ENCODE measurements at regions not wholly inside any gene's neighbourhood (a gene's known extent, or its start where the extent isn't known, plus 50 kb on each side); places are given as distances from the start of the nearest gene placed in this dataset.

- Histone ChIP-seq H3K36me3 (no peaks in the 10 kb centered on the region), H3K27me3 (no peaks in the 10 kb centered on the region), H3K9me3 (no peaks in the 10 kb centered on the region), H3K4me3 (replicated peaks in 1 of 3) (no peak overlapping the region), H3K4me1 (no peaks in the 10 kb centered on the region), H3K27ac (no peak overlapping the region)
- DNase-seq = no peak
- intact Hi-C loops (cut with DNase I) = no loop called here
- TF ChIP-seq POLR2A (IDR thresholded peaks at IDR 0.05) = no peak
- TF ChIP-seq, protein P1, sequence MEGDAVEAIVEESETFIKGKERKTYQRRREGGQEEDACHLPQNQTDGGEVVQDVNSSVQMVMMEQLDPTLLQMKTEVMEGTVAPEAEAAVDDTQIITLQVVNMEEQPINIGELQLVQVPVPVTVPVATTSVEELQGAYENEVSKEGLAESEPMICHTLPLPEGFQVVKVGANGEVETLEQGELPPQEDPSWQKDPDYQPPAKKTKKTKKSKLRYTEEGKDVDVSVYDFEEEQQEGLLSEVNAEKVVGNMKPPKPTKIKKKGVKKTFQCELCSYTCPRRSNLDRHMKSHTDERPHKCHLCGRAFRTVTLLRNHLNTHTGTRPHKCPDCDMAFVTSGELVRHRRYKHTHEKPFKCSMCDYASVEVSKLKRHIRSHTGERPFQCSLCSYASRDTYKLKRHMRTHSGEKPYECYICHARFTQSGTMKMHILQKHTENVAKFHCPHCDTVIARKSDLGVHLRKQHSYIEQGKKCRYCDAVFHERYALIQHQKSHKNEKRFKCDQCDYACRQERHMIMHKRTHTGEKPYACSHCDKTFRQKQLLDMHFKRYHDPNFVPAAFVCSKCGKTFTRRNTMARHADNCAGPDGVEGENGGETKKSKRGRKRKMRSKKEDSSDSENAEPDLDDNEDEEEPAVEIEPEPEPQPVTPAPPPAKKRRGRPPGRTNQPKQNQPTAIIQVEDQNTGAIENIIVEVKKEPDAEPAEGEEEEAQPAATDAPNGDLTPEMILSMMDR (IDR thresholded peaks at IDR 0.05) = no peak
- 52 to 56% methylated on average over 13 of the region's 13 CpGs for WGBS, 2 donors
Measured at GRCh38 chrX:1909419-1910206, 294.8 kb downstream of the ASMT start.

- no peaks in the 10 kb centered on the region for H3K4me1 ChIP-seq
- 80 to 83% methylated on average over 2 of the region's 2 CpGs for WGBS, 2 donors
Measured at GRCh38 chrX:1910207-1910470, 295.3 kb downstream of the ASMT start.

GRCh38 chrX:1911401-1912128 lies 296.7 kb downstream of the ASMT start:
- H3K4me1 ChIP-seq = no peaks in the 10 kb centered on the region
- intact Hi-C loops (cut with DNase I) = no loop called here
- H3K9me3 ChIP-seq = no peaks in the 10 kb centered on the region
- no peaks in the 10 kb centered on the region for H3K36me3 ChIP-seq
- DNase-seq = no peak
- no peak for TF ChIP-seq POLR2A (IDR thresholded peaks at IDR 0.05)
- H3K4me3 ChIP-seq (replicated peaks in 1 of 3) = no peak overlapping the region
- no peak overlapping the region for H3K27ac ChIP-seq
- WGBS, 2 donors = 45 to 47% methylated on average over 5 of the region's 5 CpGs
- no peaks in the 10 kb centered on the region for H3K27me3 ChIP-seq

More at GRCh38 chrX:1910207-1910470, 295.3 kb downstream of the ASMT start:
- no peak for DNase-seq
- H3K9me3 ChIP-seq = no peaks in the 10 kb centered on the region
- intact Hi-C loops (cut with DNase I) = no loop called here
- H3K27ac ChIP-seq = no peak overlapping the region
- H3K4me3 ChIP-seq (replicated peaks in 1 of 3) = no peak overlapping the region
- TF ChIP-seq, protein P1 (IDR thresholded peaks at IDR 0.05) = no peak
- TF ChIP-seq POLR2A (IDR thresholded peaks at IDR 0.05) = no peak
- H3K27me3 ChIP-seq = no peaks in the 10 kb centered on the region
- no peaks in the 10 kb centered on the region for H3K36me3 ChIP-seq

- TF ChIP-seq, protein P1 (IDR thresholded peaks at IDR 0.05) = no peak
- H3K4me1 ChIP-seq = no peaks in the 10 kb centered on the region
- 35 to 40% methylated on average over 10 of the region's 10 CpGs for WGBS, 2 donors
- no peaks in the 10 kb centered on the region for H3K36me3 ChIP-seq
- peak; percentile 11 to 12 for DNase-seq
- H3K27me3 ChIP-seq = no peaks in the 10 kb centered on the region
- intact Hi-C loops (cut with DNase I) = no loop called here
- H3K9me3 ChIP-seq = no peaks in the 10 kb centered on the region
- no peak overlapping the region for H3K27ac ChIP-seq
- H3K4me3 ChIP-seq (replicated peaks in 1 of 3) = no peak overlapping the region
Measured at GRCh38 chrX:1912193-1912592, 297.3 kb downstream of the ASMT start.

DNA sequence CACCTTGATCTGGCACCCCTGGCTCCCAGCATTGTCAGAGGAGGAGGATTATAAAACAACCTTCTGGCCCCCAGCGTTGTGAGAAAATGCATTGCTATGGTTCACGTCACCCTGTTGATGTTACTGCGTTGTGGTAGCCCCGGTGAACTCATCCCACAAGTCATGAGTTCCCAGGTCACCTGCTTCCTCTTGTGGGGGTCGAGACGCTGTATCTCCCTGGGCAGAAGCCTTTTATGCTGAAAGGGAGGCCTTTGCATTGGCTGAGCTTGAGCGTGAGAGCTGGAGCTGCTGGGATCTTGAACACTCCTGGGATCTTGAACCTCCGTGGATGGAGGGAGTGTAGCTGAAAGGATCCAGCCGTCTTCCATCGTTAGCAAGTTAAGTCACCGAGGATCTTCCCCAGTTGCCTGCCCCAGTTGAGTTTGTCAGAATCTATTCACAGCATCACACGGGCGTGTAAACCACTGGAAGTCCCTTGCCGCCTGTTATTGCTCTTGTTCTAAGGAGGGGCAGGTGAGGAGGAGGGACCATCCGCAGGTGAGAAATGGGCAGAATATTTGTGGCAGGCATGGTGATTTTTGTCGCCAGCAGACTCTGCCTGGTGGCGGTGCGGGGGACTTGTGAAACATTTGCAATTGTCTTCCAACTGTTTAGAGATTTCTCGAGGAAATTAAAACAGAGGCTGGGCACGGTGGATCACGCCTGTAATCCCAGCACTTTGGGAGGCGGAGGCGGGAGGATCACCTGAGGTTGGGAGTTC lies 299.9 kb downstream of the ASMT start:
- TF ChIP-seq, protein P1 (IDR thresholded peaks at IDR 0.05) = no peak
- no peak for TF ChIP-seq POLR2A (IDR thresholded peaks at IDR 0.05)
- intact Hi-C loops (cut with DNase I) = no loop called here
- Histone ChIP-seq H3K27me3 (no peaks in the 10 kb centered on the region), H3K36me3 (no peaks in the 10 kb centered on the region), H3K4me3 (replicated peaks in 1 of 3) (no peak overlapping the region), H3K9me3 (no peaks in the 10 kb centered on the region), H3K4me1 (no peaks in the 10 kb centered on the region), H3K27ac (no peak overlapping the region)
- no peak for DNase-seq
- WGBS, 2 donors = 70 to 83% methylated on average over 21 to 23 of the region's 23 CpGs
